ENCODE measurements at regions not wholly inside any gene's neighbourhood (a gene's known extent, or its start where the extent isn't known, plus 50 kb on each side); places are given as distances from the start of the nearest gene placed in this dataset.
A peak's percentile ranks its signal among the peaks of the same experiment; 100 is the strongest.

- peak; percentile 63 for TF ChIP-seq ZBTB12 (CRISPR knock-in tag; IDR thresholded peaks at IDR 0.05)
- peak; percentile 64; the same call in 1 of the 2 replicates for TF ChIP-seq HLTF (IDR thresholded peaks at IDR 0.05)
- TF ChIP-seq ATF7 (IDR thresholded peaks at IDR 0.05) = peak; percentile 85
- TF ChIP-seq SP1 (CRISPR knock-in tag; IDR thresholded peaks at IDR 0.05) = peak; percentile 49; the same call in 1 of the 2 replicates
- TF ChIP-seq SFPQ (IDR thresholded peaks at IDR 0.05; ENCODE audit: low read depth, low read length) = no peak
- TF ChIP-seq ZFX (CRISPR knock-in tag; IDR thresholded peaks at IDR 0.05) = peak; percentile 34; the same call in 1 of the 2 replicates
- TF ChIP-seq SMAD4 (CRISPR knock-in tag; conservative IDR thresholded peaks at IDR 0.05) = peak; percentile 96
- TF ChIP-seq RBM17 (IDR thresholded peaks at IDR 0.05; ENCODE audit: borderline replicate concordance, low read depth, low read length) = no peak
- TF ChIP-seq PYGO2 (tag; IDR thresholded peaks at IDR 0.05) = peak; percentile 53; the same call in 1 of the 2 replicates
- peak; percentile 69 for TF ChIP-seq ZNF134 (CRISPR knock-in tag; conservative IDR thresholded peaks at IDR 0.05)
- TF ChIP-seq TAF1 (IDR thresholded peaks at IDR 0.05; ENCODE audit: control insufficient read depth, extremely low read depth, insufficient read depth, low read length, severe bottlenecking) = peak; percentile 42
- TF ChIP-seq, protein P1, sequence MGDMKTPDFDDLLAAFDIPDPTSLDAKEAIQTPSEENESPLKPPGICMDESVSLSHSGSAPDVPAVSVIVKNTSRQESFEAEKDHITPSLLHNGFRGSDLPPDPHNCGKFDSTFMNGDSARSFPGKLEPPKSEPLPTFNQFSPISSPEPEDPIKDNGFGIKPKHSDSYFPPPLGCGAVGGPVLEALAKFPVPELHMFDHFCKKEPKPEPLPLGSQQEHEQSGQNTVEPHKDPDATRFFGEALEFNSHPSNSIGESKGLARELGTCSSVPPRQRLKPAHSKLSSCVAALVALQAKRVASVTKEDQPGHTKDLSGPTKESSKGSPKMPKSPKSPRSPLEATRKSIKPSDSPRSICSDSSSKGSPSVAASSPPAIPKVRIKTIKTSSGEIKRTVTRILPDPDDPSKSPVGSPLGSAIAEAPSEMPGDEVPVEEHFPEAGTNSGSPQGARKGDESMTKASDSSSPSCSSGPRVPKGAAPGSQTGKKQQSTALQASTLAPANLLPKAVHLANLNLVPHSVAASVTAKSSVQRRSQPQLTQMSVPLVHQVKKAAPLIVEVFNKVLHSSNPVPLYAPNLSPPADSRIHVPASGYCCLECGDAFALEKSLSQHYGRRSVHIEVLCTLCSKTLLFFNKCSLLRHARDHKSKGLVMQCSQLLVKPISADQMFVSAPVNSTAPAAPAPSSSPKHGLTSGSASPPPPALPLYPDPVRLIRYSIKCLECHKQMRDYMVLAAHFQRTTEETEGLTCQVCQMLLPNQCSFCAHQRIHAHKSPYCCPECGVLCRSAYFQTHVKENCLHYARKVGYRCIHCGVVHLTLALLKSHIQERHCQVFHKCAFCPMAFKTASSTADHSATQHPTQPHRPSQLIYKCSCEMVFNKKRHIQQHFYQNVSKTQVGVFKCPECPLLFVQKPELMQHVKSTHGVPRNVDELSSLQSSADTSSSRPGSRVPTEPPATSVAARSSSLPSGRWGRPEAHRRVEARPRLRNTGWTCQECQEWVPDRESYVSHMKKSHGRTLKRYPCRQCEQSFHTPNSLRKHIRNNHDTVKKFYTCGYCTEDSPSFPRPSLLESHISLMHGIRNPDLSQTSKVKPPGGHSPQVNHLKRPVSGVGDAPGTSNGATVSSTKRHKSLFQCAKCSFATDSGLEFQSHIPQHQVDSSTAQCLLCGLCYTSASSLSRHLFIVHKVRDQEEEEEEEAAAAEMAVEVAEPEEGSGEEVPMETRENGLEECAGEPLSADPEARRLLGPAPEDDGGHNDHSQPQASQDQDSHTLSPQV (IDR thresholded peaks at IDR 0.05) = peak; percentile 70
- peak; percentile 85 for TF ChIP-seq HDAC2 (IDR thresholded peaks at IDR 0.05)
- TF ChIP-seq ZBTB2 (IDR thresholded peaks at IDR 0.05) = peak; percentile 25; the same call in 1 of the 2 replicates
- TF ChIP-seq NEUROD1 (IDR thresholded peaks at IDR 0.05; ENCODE audit: borderline replicate concordance, low read depth, low read length, partially characterized antibody) = peak; percentile 73
- TF ChIP-seq ATF4 (CRISPR knock-in tag; IDR thresholded peaks at IDR 0.05) = peak; percentile 74; the same call in 1 of the 2 replicates
- TF ChIP-seq ZNF717 (CRISPR knock-in tag; IDR thresholded peaks at IDR 0.05) = no peak
Measured at GRCh38 chr4:54571293-54572151, 86.2 kb upstream of the KIT start (continued).
